ENCODE measurements at regions not wholly inside any gene's neighbourhood (a gene's known extent, or its start where the extent isn't known, plus 50 kb on each side); places are given as distances from the start of the nearest gene placed in this dataset.

GRCh38 chr2:6784291-6784690 lies 81.4 kb downstream of the CMPK2 start:
- H3K36me3 Mint-ChIP-seq (ENCODE audit: low read depth), result no peaks in the 10 kb centered on the region
- DNase-seq, result no peak
- H3K27ac Mint-ChIP-seq, result no peak overlapping the region
- no peaks in the 10 kb centered on the region for H3K27me3 Mint-ChIP-seq
- H3K4me1 Mint-ChIP-seq, result peaks cover 6% of the 10 kb centered on the region
- no peak overlapping the region for H3K4me3 Mint-ChIP-seq
- H3K9me3 Mint-ChIP-seq, result no peaks in the 10 kb centered on the region
- intact Hi-C loops (cut with micrococcal nuclease), result no loop called here

- no peaks in the 10 kb centered on the region for H3K36me3 Mint-ChIP-seq (ENCODE audit: low read depth)
- H3K4me1 Mint-ChIP-seq, result peaks cover 6% of the 10 kb centered on the region
- no peak overlapping the region for H3K4me3 Mint-ChIP-seq
- no peak for DNase-seq
- intact Hi-C loops (cut with micrococcal nuclease), result no loop called here
- H3K27me3 Mint-ChIP-seq, result no peaks in the 10 kb centered on the region
- no peak overlapping the region for H3K27ac Mint-ChIP-seq
- no peaks in the 10 kb centered on the region for H3K9me3 Mint-ChIP-seq
Measured at GRCh38 chr2:6785493-6785892, 80.2 kb downstream of the CMPK2 start.

GRCh38 chr2:6787376-6787775 lies 78.3 kb downstream of the CMPK2 start:
- DNase-seq, result no peak
- Mint-ChIP-seq H3K4me1 (no peaks in the 10 kb centered on the region), H3K4me3 (no peak overlapping the region), H3K9me3 (no peaks in the 10 kb centered on the region), H3K27ac (no peak overlapping the region), H3K36me3 (ENCODE audit: low read depth) (no peaks in the 10 kb centered on the region), H3K27me3 (no peaks in the 10 kb centered on the region)
- intact Hi-C loops (cut with micrococcal nuclease), result no loop called here

GRCh38 chr2:6788614-6789013 lies 77.1 kb downstream of the CMPK2 start:
- no peak for DNase-seq
- peaks cover 3% of the 10 kb centered on the region for H3K27me3 Mint-ChIP-seq
- no peaks in the 10 kb centered on the region for H3K9me3 Mint-ChIP-seq
- H3K4me3 Mint-ChIP-seq, result no peak overlapping the region
- intact Hi-C loops (cut with micrococcal nuclease), result no loop called here
- H3K27ac Mint-ChIP-seq, result no peak overlapping the region
- no peaks in the 10 kb centered on the region for H3K4me1 Mint-ChIP-seq
- H3K36me3 Mint-ChIP-seq (ENCODE audit: low read depth), result no peaks in the 10 kb centered on the region

- intact Hi-C loops (cut with micrococcal nuclease), result no loop called here
- no peak for DNase-seq
- Mint-ChIP-seq H3K27me3 (peaks cover 3% of the 10 kb centered on the region), H3K9me3 (no peaks in the 10 kb centered on the region), H3K4me3 (no peak overlapping the region), H3K27ac (no peak overlapping the region), H3K4me1 (no peaks in the 10 kb centered on the region), H3K36me3 (ENCODE audit: low read depth) (no peaks in the 10 kb centered on the region)
Measured at GRCh38 chr2:6789559-6790138, 76.1 kb downstream of the CMPK2 start.

GRCh38 chr2:6791682-6792081 lies 74.0 kb downstream of the CMPK2 start:
- H3K4me1 Mint-ChIP-seq, result no peaks in the 10 kb centered on the region
- DNase-seq, result no peak
- peaks cover 3% of the 10 kb centered on the region for H3K27me3 Mint-ChIP-seq

GRCh38 chr2:6792883-6793282 lies 72.8 kb downstream of the CMPK2 start:
- intact Hi-C loops (cut with micrococcal nuclease), result no loop called here
- no peak overlapping the region for H3K4me3 Mint-ChIP-seq
- H3K27ac Mint-ChIP-seq, result no peak overlapping the region
- DNase-seq, result no peak
- H3K4me1 Mint-ChIP-seq, result no peaks in the 10 kb centered on the region
- H3K27me3 Mint-ChIP-seq, result peaks cover 3% of the 10 kb centered on the region
- no peaks in the 10 kb centered on the region for H3K9me3 Mint-ChIP-seq
- H3K36me3 Mint-ChIP-seq (ENCODE audit: low read depth), result no peaks in the 10 kb centered on the region

More at GRCh38 chr2:6791682-6792081, 74.0 kb downstream of the CMPK2 start:
- no peak overlapping the region for H3K27ac Mint-ChIP-seq
- no peaks in the 10 kb centered on the region for H3K36me3 Mint-ChIP-seq (ENCODE audit: low read depth)
- intact Hi-C loops (cut with micrococcal nuclease), result no loop called here
- H3K4me3 Mint-ChIP-seq, result no peak overlapping the region
- H3K9me3 Mint-ChIP-seq, result no peaks in the 10 kb centered on the region

- intact Hi-C loops (cut with micrococcal nuclease), result no loop called here
- H3K27me3 Mint-ChIP-seq, result peaks cover 3% of the 10 kb centered on the region
- H3K9me3 Mint-ChIP-seq, result no peaks in the 10 kb centered on the region
- no peak for DNase-seq
- no peaks in the 10 kb centered on the region for H3K36me3 Mint-ChIP-seq (ENCODE audit: low read depth)
- H3K27ac Mint-ChIP-seq, result no peak overlapping the region
- H3K4me1 Mint-ChIP-seq, result no peaks in the 10 kb centered on the region
- no peak overlapping the region for H3K4me3 Mint-ChIP-seq
Measured at GRCh38 chr2:6793371-6793770, 72.3 kb downstream of the CMPK2 start.

GRCh38 chr2:6793913-6794312 lies 71.8 kb downstream of the CMPK2 start:
- Mint-ChIP-seq H3K27ac (no peak overlapping the region), H3K4me1 (no peaks in the 10 kb centered on the region), H3K4me3 (no peak overlapping the region), H3K27me3 (peaks cover 3% of the 10 kb centered on the region), H3K9me3 (no peaks in the 10 kb centered on the region), H3K36me3 (ENCODE audit: low read depth) (no peaks in the 10 kb centered on the region)
- DNase-seq, result no peak
- intact Hi-C loops (cut with micrococcal nuclease), result no loop called here

GRCh38 chr2:6794448-6794847 lies 71.3 kb downstream of the CMPK2 start:
- intact Hi-C loops (cut with micrococcal nuclease), result no loop called here
- H3K4me1 Mint-ChIP-seq, result no peaks in the 10 kb centered on the region
- H3K36me3 Mint-ChIP-seq (ENCODE audit: low read depth), result no peaks in the 10 kb centered on the region
- peaks cover 5% of the 10 kb centered on the region for H3K27me3 Mint-ChIP-seq
- H3K4me3 Mint-ChIP-seq, result no peak overlapping the region
- DNase-seq, result no peak
- no peak overlapping the region for H3K27ac Mint-ChIP-seq
- no peaks in the 10 kb centered on the region for H3K9me3 Mint-ChIP-seq

Measured in activated CD4-positive, alpha-beta T cell treated with anti-CD3 and anti-CD28 coated beads, Interleukin-2, amount 10 ng/mL, durations not matched to agents 24 days and 14 days (primary cell).